GM21528 (cell line): ENCODE measurements at regions not wholly inside any gene's neighbourhood (a gene's known extent, or its start where the extent isn't known, plus 50 kb on each side); places are given as distances from the start of the nearest gene placed in this dataset.

Source experiments
- ATAC-seq: cut with Tn5 transposase; IDR thresholded peaks from one replicate; pipeline ENCODE4 v1.9.1; 2021; ENCODE audit warnings: mild to moderate bottlenecking, moderate library complexity; ENCODE audit not compliant: unreplicated experiment, low FRiP score

GRCh38 chr5:173689171-173689736 is 72.8 kb upstream of the BOD1 start:
- ATAC-seq, result no peak

- ATAC-seq, result no peak
Measured at GRCh38 chr5:173689737-173690360, 73.4 kb upstream of the BOD1 start.

- ATAC-seq, result no peak
Measured at GRCh38 chr5:173691931-173692330, 75.5 kb upstream of the BOD1 start.

- ATAC-seq, result no peak
Measured at GRCh38 chr5:173693670-173694069, 77.2 kb upstream of the BOD1 start.

- ATAC-seq, result no peak
Measured at GRCh38 chr5:173696216-173696615, 79.8 kb upstream of the BOD1 start.

GRCh38 chr5:173697931-173698579 is 81.6 kb upstream of the BOD1 start:
- no peak for ATAC-seq

GRCh38 chr5:173699966-173700365 is 83.5 kb upstream of the BOD1 start:
- ATAC-seq, result no peak

- no peak for ATAC-seq
Measured at GRCh38 chr5:173703466-173703865, 87.0 kb upstream of the BOD1 start.

- no peak for ATAC-seq
Measured at GRCh38 chr5:173704615-173705511, 88.4 kb upstream of the BOD1 start.

- no peak for ATAC-seq
Measured at GRCh38 chr5:173705512-173706044, 89.1 kb upstream of the BOD1 start.

- ATAC-seq, result no peak
Measured at GRCh38 chr5:173706700-173707099, 90.2 kb upstream of the BOD1 start.

- no peak for ATAC-seq
Measured at GRCh38 chr5:173707392-173707791, 90.9 kb upstream of the BOD1 start.

GRCh38 chr5:173709145-173709544 is 92.7 kb upstream of the BOD1 start:
- ATAC-seq, result no peak

GRCh38 chr5:173709761-173710160 is 93.3 kb upstream of the BOD1 start:
- ATAC-seq, result no peak

- no peak for ATAC-seq
Measured at GRCh38 chr5:173710528-173710927, 94.1 kb upstream of the BOD1 start.

- ATAC-seq, result no peak
Measured at GRCh38 chr5:173711466-173711865, 95.0 kb upstream of the BOD1 start.

GRCh38 chr5:173712609-173713175 is 96.2 kb upstream of the BOD1 start:
- no peak for ATAC-seq

GRCh38 chr5:173714551-173715428 is 98.3 kb upstream of the BOD1 start:
- ATAC-seq, result no peak

GRCh38 chr5:173715607-173716006 is 99.2 kb upstream of the BOD1 start:
- ATAC-seq, result no peak
